Adrenal gland (tissue), 9 donors: ENCODE measurements at regions not wholly inside any gene's neighbourhood (a gene's known extent, or its start where the extent isn't known, plus 50 kb on each side); places are given as distances from the start of the nearest gene placed in this dataset.

Experiments used
- DNase-seq, 7 donors: peaks; one replicate each; pipeline ENCODE4 v3.0.0-alpha.2; 2019 to 2020
- H3K27ac ChIP-seq, 5 donors: fragments of 200-600 bp; sonication (generic) in 4 of 5; 1 replicate in 3 of 5; 2 replicates in 2 of 5; pipeline versions ENCODE4 v1.5.1 to v1.8.0; 2016 to 2020; ENCODE audit warnings: mild to moderate bottlenecking in 1 of 5
- H3K27me3 ChIP-seq: fragments of 200-600 bp; 2 replicates; pipeline ENCODE4 v1.8.0; 2021
- H3K36me3 ChIP-seq, 2 donors: fragments of 200-600 bp; replicated peaks in 1 of 2; 1 replicate in 1 of 2; 2 replicates in 1 of 2; pipeline versions ENCODE4 v1.5.1 to v1.8.0; 2018 to 2022
- H3K4me1 ChIP-seq, 2 donors: fragments of 200-600 bp; replicated peaks in 1 of 2; 1 replicate in 1 of 2; 2 replicates in 1 of 2; pipeline versions ENCODE4 v1.5.1 to v1.8.0; 2018 to 2021
- H3K4me3 ChIP-seq, 4 donors: fragments of 200-600 bp; sonication (generic) in 3 of 4; one replicate each; pipeline ENCODE4 v1.5.1; 2016 to 2018
- H3K9me3 ChIP-seq, 3 donors: fragments of 200-600 bp; sonication (generic) in 1 of 3; replicated peaks in 1 of 3; 1 replicate in 2 of 3; 2 replicates in 1 of 3; pipeline versions ENCODE4 v1.5.1 to v1.8.0; 2016 to 2021
- POLR2A ChIP-seq, 2 donors: fragments of 450-650 bp; IDR thresholded peaks; one replicate each; pipeline ENCODE4 v1.6.1; 2017; ENCODE audit warnings: antibody characterized with exemption in 2 of 2, mild to moderate bottlenecking in 2 of 2, moderate library complexity in 1 of 2
- WGBS, 4 donors: extraction: QIAGEN DNeasy Blood & Tissue Kit in 2 of 4; methylation state at CpG; one replicate each; pipeline versions ENCODE4 v1.1.5 to v1.1.7; 2013 to 2017; 5-methylcytosine and 5-hydroxymethylcytosine counted together
- intact Hi-C, 2 donors: fragments of 100-400 bp; cut with DNase I; formaldehyde crosslinking; loops; one replicate each; pipeline versions ENCODE4 v1.14.1 to v1.15.0; 2022 to 2023
- TF ChIP-seq, protein P1 (sequence below), 6 experiments: fragments of 450-650 bp in 4 of 6; fragments of 200-600 bp in 2 of 6; sonication (generic) in 1 of 6; IDR thresholded peaks; 1 replicate in 5 of 6; 2 replicates in 1 of 6; pipeline versions ENCODE4 v1.5.1 to v1.8.0; 2016 to 2021; ENCODE audit warnings: antibody characterized with exemption in 6 of 6, mild to moderate bottlenecking in 2 of 6, moderate library complexity in 1 of 6
- donor health status: healthy with polysubstance abuse.
- donor health status: Bipolar disorder and iron deficiency.
- donor health status: DM: yes; HTN: yes; CAD: no.
- donor health status: DM: no; HTN: no; CAD: no.
- donor health status: DM: no; HTN: no; CAD: no.

DNA sequence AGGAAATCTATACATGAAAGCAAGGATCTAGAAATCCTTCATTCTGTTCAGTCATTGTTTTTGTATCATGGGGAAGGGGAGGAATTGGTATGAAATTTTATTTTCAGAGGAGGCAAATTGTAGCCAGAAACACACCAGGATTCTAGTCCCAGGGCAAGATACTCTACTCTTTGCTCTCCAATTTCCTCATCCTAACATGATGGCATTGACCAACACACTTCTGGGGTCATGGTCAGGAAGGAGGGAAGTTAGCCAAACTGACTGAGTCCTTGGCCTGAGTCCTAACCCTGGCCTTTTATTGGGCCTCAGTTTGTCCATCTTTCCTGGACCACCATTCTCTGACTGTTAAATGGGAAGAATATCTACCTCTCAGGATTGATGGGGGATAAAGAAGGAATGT lies 65.5 kb downstream of the BBS10 start:
- no peak for TF ChIP-seq POLR2A (IDR thresholded peaks at IDR 0.05)
- TF ChIP-seq, protein P1, sequence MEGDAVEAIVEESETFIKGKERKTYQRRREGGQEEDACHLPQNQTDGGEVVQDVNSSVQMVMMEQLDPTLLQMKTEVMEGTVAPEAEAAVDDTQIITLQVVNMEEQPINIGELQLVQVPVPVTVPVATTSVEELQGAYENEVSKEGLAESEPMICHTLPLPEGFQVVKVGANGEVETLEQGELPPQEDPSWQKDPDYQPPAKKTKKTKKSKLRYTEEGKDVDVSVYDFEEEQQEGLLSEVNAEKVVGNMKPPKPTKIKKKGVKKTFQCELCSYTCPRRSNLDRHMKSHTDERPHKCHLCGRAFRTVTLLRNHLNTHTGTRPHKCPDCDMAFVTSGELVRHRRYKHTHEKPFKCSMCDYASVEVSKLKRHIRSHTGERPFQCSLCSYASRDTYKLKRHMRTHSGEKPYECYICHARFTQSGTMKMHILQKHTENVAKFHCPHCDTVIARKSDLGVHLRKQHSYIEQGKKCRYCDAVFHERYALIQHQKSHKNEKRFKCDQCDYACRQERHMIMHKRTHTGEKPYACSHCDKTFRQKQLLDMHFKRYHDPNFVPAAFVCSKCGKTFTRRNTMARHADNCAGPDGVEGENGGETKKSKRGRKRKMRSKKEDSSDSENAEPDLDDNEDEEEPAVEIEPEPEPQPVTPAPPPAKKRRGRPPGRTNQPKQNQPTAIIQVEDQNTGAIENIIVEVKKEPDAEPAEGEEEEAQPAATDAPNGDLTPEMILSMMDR (IDR thresholded peaks at IDR 0.05), result no peak
- Histone ChIP-seq H3K4me1 (no peaks in the 10 kb centered on the region), H3K27me3 (no peaks in the 10 kb centered on the region), H3K36me3 (no peaks in the 10 kb centered on the region), H3K27ac (no peak overlapping the region), H3K4me3 (no peak overlapping the region), H3K9me3 (no peaks in the 10 kb centered on the region)
- DNase-seq, result no peak
- intact Hi-C loops, result no loop called here

DNA sequence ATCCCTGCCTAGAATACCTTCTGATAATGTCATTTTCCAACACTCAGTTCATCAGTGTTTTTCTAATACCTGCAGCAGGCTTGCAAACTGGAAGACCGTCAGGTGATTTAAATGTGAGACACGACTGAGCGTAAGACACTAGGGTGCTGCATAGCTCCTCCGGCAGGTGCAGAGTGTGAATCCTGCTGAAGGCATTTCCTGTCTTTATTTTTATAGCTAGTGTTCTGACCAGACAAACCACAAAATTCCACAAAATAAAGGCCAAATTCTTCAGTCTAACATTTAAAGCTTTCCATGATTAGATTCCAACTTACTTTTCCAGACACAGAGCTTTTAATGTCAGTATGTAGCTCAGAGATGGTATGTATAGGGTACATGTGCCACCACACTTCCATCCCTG lies 70.7 kb downstream of the BBS10 start:
- TF ChIP-seq, protein P1 (IDR thresholded peaks at IDR 0.05), result no peak
- TF ChIP-seq POLR2A (IDR thresholded peaks at IDR 0.05), result no peak
- intact Hi-C loops, result no loop called here

DNA sequence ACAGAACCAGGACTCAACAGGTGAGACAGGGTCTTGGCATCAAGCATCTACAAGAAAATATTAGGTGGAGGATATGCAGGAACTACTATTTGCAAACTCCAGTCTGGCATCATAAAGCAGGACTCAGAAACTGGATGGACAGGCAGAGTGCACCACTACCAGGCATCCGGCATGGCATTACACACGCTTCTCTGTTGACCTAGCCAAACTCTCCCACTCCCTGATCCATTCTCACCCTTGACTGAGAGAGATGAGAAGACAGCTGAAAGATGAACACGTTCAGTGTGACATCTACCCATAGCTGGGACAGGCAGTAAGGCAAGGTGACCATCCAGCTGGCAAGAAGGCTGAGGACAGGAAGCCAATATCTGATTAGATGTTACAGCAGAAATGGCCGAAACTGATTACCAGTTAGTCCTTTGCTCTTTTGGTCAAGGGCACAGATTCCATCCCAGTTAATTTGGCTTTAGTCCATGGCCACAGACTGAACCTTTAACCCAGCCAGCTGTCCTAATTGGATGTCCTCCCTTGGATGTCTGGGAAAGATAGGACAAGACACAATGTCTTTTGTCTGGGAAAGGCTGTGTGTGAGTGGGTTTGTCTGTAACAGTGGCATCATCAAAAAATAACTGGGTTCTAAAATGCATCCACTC lies 71.6 kb downstream of the BBS10 start:
- 50 to 59% (median 53%) methylated on average over 4 of the region's 4 CpGs for WGBS, 4 donors
- H3K4me3 ChIP-seq, result no peak overlapping the region

More for the DNA sequence above, 70.7 kb downstream of the BBS10 start:
- Histone ChIP-seq H3K36me3 (no peaks in the 10 kb centered on the region), H3K27me3 (no peaks in the 10 kb centered on the region), H3K4me3 (no peak overlapping the region), H3K4me1 (no peaks in the 10 kb centered on the region), H3K27ac (peak overlapping the region in 1 of 5 donors; percentile 51), H3K9me3 (no peaks in the 10 kb centered on the region)
- DNase-seq, result no peak
- WGBS, 4 donors, result 81 to 87% (median 86%) methylated on average over 4 of the region's 4 CpGs

GRCh38 chr12:76275511-76276093 lies 72.6 kb downstream of the BBS10 start:
- DNase-seq, result no peak
- Histone ChIP-seq H3K27ac (peak overlapping the region in 1 of 5 donors; percentile 70), H3K27me3 (no peaks in the 10 kb centered on the region), H3K36me3 (no peaks in the 10 kb centered on the region), H3K4me3 (no peak overlapping the region), H3K9me3 (no peaks in the 10 kb centered on the region), H3K4me1 (no peaks in the 10 kb centered on the region)
- TF ChIP-seq POLR2A (IDR thresholded peaks at IDR 0.05), result no peak
- TF ChIP-seq, protein P1 (IDR thresholded peaks at IDR 0.05), result no peak
- intact Hi-C loops, result no loop called here
- 88 to 93% (median 89%) methylated on average over 5 of the region's 5 CpGs for WGBS, 4 donors

More for the DNA sequence above, 71.6 kb downstream of the BBS10 start:
- TF ChIP-seq, protein P1 (IDR thresholded peaks at IDR 0.05), result no peak
- no peak for TF ChIP-seq POLR2A (IDR thresholded peaks at IDR 0.05)
- intact Hi-C loops, result no loop called here
- H3K27ac ChIP-seq, result peak overlapping the region in 2 of 5 donors; percentile 4 to 70
- peak in 5 of 7 donors; percentile 11 to 53 (median 31) for DNase-seq
- no peaks in the 10 kb centered on the region for H3K9me3 ChIP-seq
- H3K4me1 ChIP-seq, result no peaks in the 10 kb centered on the region
- no peaks in the 10 kb centered on the region for H3K36me3 ChIP-seq
- no peaks in the 10 kb centered on the region for H3K27me3 ChIP-seq
